IMR-90 (cell line): ENCODE measurements at regions not wholly inside any gene's neighbourhood (a gene's known extent, or its start where the extent isn't known, plus 50 kb on each side); places are given as distances from the start of the nearest gene placed in this dataset.

ENCODE experiments used
- ATAC-seq: fragments of 200-7000 bp; cut with Tn5 transposase; 2 replicates; pipeline ENCODE4 v1.9.1; 2020; ENCODE audit warnings: low read depth, mild to moderate bottlenecking, moderate library complexity
- BruUV-seq: library from RNA; stranded (reverse); fragments of 400-500 nt; replicated peaks from 2 replicates; lab custom pipeline; 2021; lab: Mats Ljungman, UMichigan
- CTCF ChIA-PET: fragments of 300-600 bp; formaldehyde crosslinking; extraction: SDS; loops from one replicate; lab custom pipeline; 2021; ENCODE audit warnings: antibody characterized with exemption; lab: Yijun Ruan, JAX
- POLR2A ChIA-PET: fragments of 300-600 bp; sonication (Branson Sonifier 250); formaldehyde crosslinking; loops from one replicate; lab custom pipeline; 2022; ENCODE audit warnings: antibody characterized with exemption; ENCODE audit not compliant: unreplicated experiment; lab: Charles Lee
- DNase-seq: peaks from one replicate; pipeline ENCODE4 v3.0.0; 2013
- H2AFZ ChIP-seq: replicated peaks from 2 replicates; pipeline ENCODE3; 2013; ENCODE audit warnings: low read length, mild to moderate bottlenecking; ENCODE audit not compliant: poor library complexity
- H2AK5ac ChIP-seq: 2 replicates; pipeline ENCODE4 v1.6.1; 2013; ENCODE audit warnings: low read depth, low read length, inconsistent platforms
- H2AK9ac ChIP-seq: replicated peaks from 2 replicates; pipeline ENCODE3; 2013; ENCODE audit warnings: mild to moderate bottlenecking, low read depth, low read length, moderate library complexity; ENCODE audit not compliant: poor library complexity
- H2BK120ac ChIP-seq: 2 replicates; pipeline ENCODE4 v1.6.1; 2013; ENCODE audit warnings: low read depth, low read length, inconsistent platforms
- H2BK15ac ChIP-seq: 3 replicates; pipeline ENCODE4 v1.6.1; 2013; ENCODE audit warnings: low read depth, low read length, inconsistent platforms
- H2BK20ac ChIP-seq: 2 replicates; pipeline ENCODE4 v1.6.1; 2013; ENCODE audit warnings: low read depth, mild to moderate bottlenecking, inconsistent platforms, low read length, moderate library complexity
- H2BK5ac ChIP-seq: 2 replicates; pipeline ENCODE4 v1.6.1; 2013; ENCODE audit warnings: mild to moderate bottlenecking, low read depth, low read length, inconsistent platforms; ENCODE audit not compliant: poor library complexity, severe bottlenecking
- H3K14ac ChIP-seq: replicated peaks from 2 replicates; pipeline ENCODE4 v1.6.1; 2013; ENCODE audit warnings: low read depth, low read length, inconsistent platforms
- H3K18ac ChIP-seq: 2 replicates; pipeline ENCODE4 v1.6.1; 2013; ENCODE audit warnings: low read depth, low read length, control low read depth
- H3K23ac ChIP-seq: 2 replicates; pipeline ENCODE4 v1.6.1; 2013; ENCODE audit warnings: low read depth, low read length, inconsistent platforms
- H3K27ac ChIP-seq: 2 replicates; pipeline ENCODE4 v1.5.1; 2013; ENCODE audit warnings: mild to moderate bottlenecking, control low read depth, low read length; ENCODE audit not compliant: insufficient read depth
- H3K27me3 ChIP-seq: 2 replicates; pipeline ENCODE4 v1.6.1; 2013; ENCODE audit warnings: low read length; ENCODE audit not compliant: control insufficient read depth, insufficient read depth
- H3K36me3 ChIP-seq: 2 replicates; pipeline ENCODE4 v1.6.1; 2013; ENCODE audit warnings: low read length, mixed read lengths; ENCODE audit not compliant: control insufficient read depth, insufficient read depth
- H3K4ac ChIP-seq: 2 replicates; pipeline ENCODE4 v1.6.1; 2013; ENCODE audit warnings: low read depth, low read length, inconsistent platforms
- H3K4me1 ChIP-seq: 2 replicates; pipeline ENCODE4 v1.6.1; 2013; ENCODE audit warnings: low read length, mixed read lengths; ENCODE audit not compliant: control insufficient read depth, insufficient read depth
- H3K4me2 ChIP-seq: 2 replicates; pipeline ENCODE4 v1.6.1; 2013; ENCODE audit warnings: low read depth, mild to moderate bottlenecking, control low read depth, low read length, moderate library complexity
- H3K4me3 ChIP-seq: 2 replicates; pipeline ENCODE4 v1.5.1; 2013; ENCODE audit warnings: low read depth, mild to moderate bottlenecking, control low read depth, low read length, moderate library complexity; ENCODE audit not compliant: insufficient read depth
- H3K56ac ChIP-seq: 2 replicates; pipeline ENCODE4 v1.6.1; 2013; ENCODE audit warnings: low read length, inconsistent platforms; ENCODE audit not compliant: insufficient read depth; ENCODE audit errors: extremely low read depth
- H3K79me1 ChIP-seq, 2 experiments: 2 replicates each; pipeline ENCODE4 v1.6.1; 2013; ENCODE audit warnings: low read length in 2 of 2, inconsistent platforms in 1 of 2, low read depth in 1 of 2
- H3K9ac ChIP-seq: 2 replicates; pipeline ENCODE4 v1.6.1; 2013; ENCODE audit warnings: low read depth, low read length, control low read depth
- H3K9me1 ChIP-seq: 2 replicates; pipeline ENCODE4 v1.6.1; 2013; ENCODE audit warnings: low read length, inconsistent platforms; ENCODE audit not compliant: insufficient read depth
- H3K9me3 ChIP-seq: 2 replicates; pipeline ENCODE4 v1.6.1; 2013; ENCODE audit warnings: low read length; ENCODE audit not compliant: control insufficient read depth, insufficient read depth
- H4K20me1 ChIP-seq: 2 replicates; pipeline ENCODE4 v1.6.1; 2013; ENCODE audit warnings: low read length, inconsistent platforms; ENCODE audit not compliant: insufficient read depth
- H4K5ac ChIP-seq: 2 replicates; pipeline ENCODE4 v1.6.1; 2013; ENCODE audit warnings: mild to moderate bottlenecking, low read depth, low read length, control low read depth
- H4K8ac ChIP-seq, 2 experiments: 2 replicates each; pipeline ENCODE4 v1.6.1; 2013; ENCODE audit warnings: low read depth in 2 of 2, low read length in 2 of 2, control low read depth in 1 of 2, inconsistent platforms in 1 of 2
- H4K91ac ChIP-seq: 2 replicates; pipeline ENCODE4 v1.6.1; 2013; ENCODE audit warnings: low read depth, low read length, inconsistent platforms; ENCODE audit not compliant: insufficient read depth
- BHLHE40 ChIP-seq: fragments of 150-350 bp; IDR thresholded peaks from 2 replicates; pipeline ENCODE4 v1.6.1; 2016; ENCODE audit warnings: mild to moderate bottlenecking, low read depth, low read length
- CEBPB ChIP-seq: IDR thresholded peaks from 2 replicates; pipeline ENCODE4 v1.6.1; 2012; ENCODE audit warnings: low read depth, low read length, improper control_type of control experiment
- CHD1 ChIP-seq: IDR thresholded peaks from 2 replicates; pipeline ENCODE4 v1.6.1; 2012; ENCODE audit warnings: low read depth, low read length, improper control_type of control experiment
- CTCF ChIP-seq: conservative IDR thresholded peaks from 2 replicates; pipeline ENCODE4 v1.5.1; 2012; ENCODE audit warnings: mild to moderate bottlenecking, low read depth, low read length, improper control_type of control experiment
- ELK1 ChIP-seq: fragments of 150-350 bp; IDR thresholded peaks from 2 replicates; pipeline ENCODE4 v1.6.1; 2016; ENCODE audit warnings: low read depth, mild to moderate bottlenecking, low read length, moderate library complexity, borderline replicate concordance
- FOS ChIP-seq: fragments of 150-350 bp; IDR thresholded peaks from 2 replicates; pipeline ENCODE4 v1.6.1; 2016; ENCODE audit warnings: low read depth, low read length
- MAFK ChIP-seq: IDR thresholded peaks from 2 replicates; pipeline ENCODE4 v1.6.1; 2012; ENCODE audit warnings: low read depth, low read length, improper control_type of control experiment
- MAZ ChIP-seq: IDR thresholded peaks from 2 replicates; pipeline ENCODE4 v1.6.1; 2012; ENCODE audit warnings: low read depth, mild to moderate bottlenecking, low read length, improper control_type of control experiment, moderate library complexity, borderline replicate concordance
- MXI1 ChIP-seq: IDR thresholded peaks from 2 replicates; pipeline ENCODE4 v1.6.1; 2012; ENCODE audit warnings: low read depth, mild to moderate bottlenecking, low read length, moderate library complexity, borderline replicate concordance
- NFE2L2 ChIP-seq: fragments of 150-350 bp; IDR thresholded peaks from 2 replicates; pipeline ENCODE4 v1.6.1; 2016; ENCODE audit warnings: low read depth, mild to moderate bottlenecking, low read length
- POLR2A ChIP-seq: IDR thresholded peaks from 2 replicates; pipeline ENCODE4 v1.6.1; 2012; ENCODE audit warnings: mild to moderate bottlenecking, low read depth, low read length
- RCOR1 ChIP-seq: IDR thresholded peaks from 2 replicates; pipeline ENCODE4 v1.6.1; 2012; ENCODE audit warnings: mild to moderate bottlenecking, low read length, improper control_type of control experiment; ENCODE audit not compliant: insufficient replicate concordance
- RFX5 ChIP-seq: IDR thresholded peaks from 2 replicates; pipeline ENCODE4 v1.8.0; 2012; ENCODE audit warnings: low read depth, mild to moderate bottlenecking, low read length, moderate library complexity
- SMC3 ChIP-seq: fragments of 150-350 bp; IDR thresholded peaks from 2 replicates; pipeline ENCODE4 v1.6.1; 2016; ENCODE audit warnings: low read depth, mild to moderate bottlenecking, antibody characterized with exemption, low read length, moderate library complexity
- USF2 ChIP-seq: fragments of 150-350 bp; IDR thresholded peaks from 2 replicates; pipeline ENCODE4 v1.6.1; 2017; ENCODE audit warnings: mild to moderate bottlenecking, antibody characterized with exemption, low read length, low read depth
- WGBS, 2 experiments: methylation state at CpG; one replicate each; pipeline versions ENCODE4 v1.1.5 to v1.1.7; 2013; ENCODE audit warnings: missing lambda C conversion rate in 2 of 2; ENCODE audit not compliant: insufficient read length in 1 of 2; ENCODE audit errors: extremely low coverage in 2 of 2; 5-methylcytosine and 5-hydroxymethylcytosine counted together
- dilution Hi-C: fragments of 300-500 bp; cut with HindIII; formaldehyde crosslinking; loops from one replicate; pipeline ENCODE4 v1.14.3; 2018; ENCODE audit warnings: low sequenced_read_pairs; ENCODE audit not compliant: unreplicated experiment
- in situ Hi-C: fragments of 300-500 bp; cut with MboI; formaldehyde crosslinking; loops from 3 replicates; pipeline ENCODE4 v1.14.3; 2019; ENCODE audit warnings: low sequenced_read_pairs, inconsistent platforms, mixed read lengths
- intact Hi-C: fragments of 100-400 bp; cut with micrococcal nuclease; formaldehyde crosslinking; loops from 2 replicates; pipeline ENCODE4 v1.10.0; 2022

- H3K9me1 ChIP-seq = no peaks in the 10 kb centered on the region
- no peak overlapping the region for H3K18ac ChIP-seq
- H3K4ac ChIP-seq = no peak overlapping the region
- no peak overlapping the region for H3K9ac ChIP-seq
- H3K4me3 ChIP-seq = no peak overlapping the region
- no peak overlapping the region for H2AFZ ChIP-seq
- no peaks in the 10 kb centered on the region for H3K4me1 ChIP-seq
- no peak overlapping the region for H3K4me2 ChIP-seq
- H2BK20ac ChIP-seq = no peak overlapping the region
- dilution Hi-C loops = no loop called here
- no peak overlapping the region for H3K14ac ChIP-seq
- no peak overlapping the region for H4K5ac ChIP-seq
- no peak overlapping the region for H2AK5ac ChIP-seq
- no peak overlapping the region for H2BK120ac ChIP-seq
- no peak overlapping the region for H2BK5ac ChIP-seq
- H3K27ac ChIP-seq = no peak overlapping the region
- H3K79me1 ChIP-seq = no peaks in the 10 kb centered on the region
- H2BK15ac ChIP-seq = no peak overlapping the region
- TF ChIP-seq ELK1 (no peak), RFX5 (no peak), USF2 (no peak), CTCF (no peak), POLR2A (no peak), MXI1 (no peak), SMC3 (no peak), MAZ (no peak), MAFK (no peak), CEBPB (no peak), NFE2L2 (no peak), BHLHE40 (no peak), FOS (no peak), RCOR1 (no peak), CHD1 (no peak)
- no TSS peak for BruUV-seq
- no peaks in the 10 kb centered on the region for H3K27me3 ChIP-seq
- no peaks in the 10 kb centered on the region for H4K20me1 ChIP-seq
- H3K9me3 ChIP-seq = peaks cover 10% of the 10 kb centered on the region; the same call in 1 of the 2 replicates
- ChIA-PET CTCF (no interaction called here), POLR2A (no interaction called here)
- no CpG with 5 or more reads among the region's 1 CpG for WGBS, 2 experiments
- in situ Hi-C loops = no loop called here
- DNase-seq (no peak), ATAC-seq (no peak)
- H2AK9ac ChIP-seq = no peak overlapping the region
- intact Hi-C loops = no loop called here
- no peak overlapping the region for H4K91ac ChIP-seq
- no peak overlapping the region for H3K23ac ChIP-seq
- H4K8ac ChIP-seq = no peak overlapping the region
- no peaks in the 10 kb centered on the region for H3K36me3 ChIP-seq
- H3K56ac ChIP-seq = no peak overlapping the region
Observed at GRCh38 chr18:30086351-30086750, 956.2 kb downstream of the DSC3 start.
